ENCODE measurements at regions not wholly inside any gene's neighbourhood (a gene's known extent, or its start where the extent isn't known, plus 50 kb on each side); places are given as distances from the start of the nearest gene placed in this dataset.

DNA sequence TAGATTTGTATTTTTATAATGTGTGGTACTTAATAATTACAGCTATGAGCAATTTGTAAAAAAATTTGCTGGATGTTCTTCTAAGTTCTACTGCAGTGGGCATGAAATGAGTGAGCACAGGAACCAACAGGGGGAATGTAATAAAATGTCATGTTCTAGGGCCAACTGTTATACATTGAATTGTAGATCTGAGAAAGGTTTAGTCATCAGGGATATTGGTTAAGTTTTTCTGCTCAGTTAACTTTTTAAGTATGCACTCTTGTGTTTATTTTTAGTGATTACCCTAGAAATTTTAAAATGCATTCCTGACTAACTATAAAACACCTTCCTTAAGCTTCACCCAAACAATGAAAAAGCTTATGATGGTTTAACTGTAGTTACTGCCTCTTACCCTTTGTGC, 101.8 kb downstream of the CAND1 start:
- no peak for DNase-seq

- DNase-seq: no peak
Observed at GRCh38 chr12:67377021-67377420, 107.9 kb downstream of the CAND1 start.

- DNase-seq: no peak
Observed at GRCh38 chr12:67377541-67377940, 108.4 kb downstream of the CAND1 start.

DNA sequence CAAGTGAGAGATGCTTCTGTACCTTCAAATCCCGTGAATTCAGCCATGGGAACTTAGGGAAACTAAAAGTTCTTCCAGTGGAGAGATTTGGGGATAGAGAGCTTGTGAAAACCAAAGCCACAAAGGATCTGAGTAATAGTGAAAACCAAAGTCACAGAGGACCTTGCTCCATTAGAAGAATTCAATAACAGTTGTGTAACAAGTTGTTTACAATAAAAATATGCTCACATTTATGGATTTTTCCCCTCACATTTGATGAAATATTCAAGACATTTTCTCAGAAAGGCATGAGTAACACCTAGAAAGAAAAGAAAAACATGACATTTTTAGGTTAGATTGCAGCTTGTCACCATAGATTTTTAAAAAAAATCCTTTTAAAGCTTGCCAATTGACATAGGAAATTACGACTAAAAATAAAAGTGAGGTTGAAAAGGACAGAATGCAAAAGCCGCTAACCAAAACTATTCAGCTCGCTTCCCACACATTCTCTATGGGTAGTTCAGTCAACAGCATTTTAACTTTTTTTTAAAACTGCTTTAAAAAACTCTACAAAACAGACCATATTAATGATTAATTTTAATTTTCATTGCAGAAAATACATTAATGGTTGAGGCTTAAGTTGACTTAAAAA, 113.2 kb downstream of the CAND1 start:
- no peak for DNase-seq

DNA sequence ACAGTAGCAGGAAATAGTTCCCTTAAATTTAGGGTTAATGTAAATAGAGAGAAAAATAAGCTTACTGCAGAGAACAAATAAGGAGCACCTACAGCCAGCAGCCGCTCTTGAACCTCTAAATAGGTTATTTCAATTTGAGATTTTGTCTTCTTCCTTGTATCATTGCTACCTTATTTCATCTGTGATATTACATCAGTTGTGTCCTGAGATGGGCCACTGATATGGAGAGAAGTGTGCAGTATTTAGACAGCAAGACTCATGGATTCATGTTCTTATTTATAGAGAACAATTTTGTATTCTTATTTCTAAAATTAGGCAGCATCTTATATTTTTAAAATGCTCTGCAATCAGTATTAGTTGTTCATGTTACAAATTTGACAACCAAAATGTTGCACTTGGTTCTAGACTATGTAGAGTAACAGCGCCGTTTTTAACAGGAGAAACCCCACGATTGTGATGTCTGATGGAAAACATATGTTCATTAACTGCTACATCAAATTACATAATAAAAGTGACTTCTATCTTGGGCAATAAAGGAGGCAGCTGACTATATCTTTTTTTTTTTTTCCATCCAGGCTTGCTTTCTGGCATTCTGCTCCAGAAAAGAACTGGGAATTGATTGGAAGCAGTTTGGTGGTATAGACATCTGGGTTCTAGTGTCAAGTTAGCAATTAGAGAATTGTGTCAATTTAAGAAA, 117.9 kb downstream of the CAND1 start:
- DNase-seq: no peak

- DNase-seq: no peak
Observed at GRCh38 chr12:67388331-67389138, 119.4 kb downstream of the CAND1 start.

DNA sequence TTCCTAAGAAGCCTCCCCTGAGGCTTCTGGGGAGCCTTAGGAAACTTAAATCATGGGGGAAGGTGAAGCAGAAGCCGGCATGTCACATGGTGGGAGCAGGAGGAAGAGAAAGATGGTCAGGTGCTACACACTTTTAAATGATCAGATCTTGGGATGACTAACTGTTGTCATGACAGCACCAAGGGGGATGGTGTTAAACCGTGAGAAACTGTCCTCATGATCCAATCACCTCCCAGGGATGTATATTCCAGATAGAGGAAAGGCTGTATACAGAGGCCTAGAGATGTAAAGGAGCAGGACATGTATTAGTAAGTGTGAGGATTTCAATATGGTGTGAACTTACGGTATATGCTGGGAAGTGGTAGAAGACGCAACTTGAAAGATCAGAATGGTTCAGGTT, 121.1 kb downstream of the CAND1 start:
- no peak for DNase-seq

DNA sequence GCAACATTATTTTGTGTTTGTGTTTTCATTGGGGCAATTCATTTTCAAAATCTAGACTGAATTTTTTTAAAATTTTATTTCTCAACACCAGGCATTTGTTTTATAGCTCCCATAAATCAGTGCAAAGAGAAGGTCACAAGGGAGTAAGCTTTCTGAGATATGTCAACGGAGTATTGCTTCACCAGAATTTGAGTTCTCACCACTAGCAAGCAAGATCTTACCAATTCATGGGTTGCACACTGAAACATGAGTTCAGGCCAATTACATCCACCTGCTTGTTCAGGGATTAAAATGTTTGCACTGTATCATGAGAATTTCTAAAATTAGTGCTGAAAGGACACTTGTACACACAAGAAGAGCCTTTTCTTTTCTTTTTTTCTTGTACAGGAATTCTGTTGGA, 121.9 kb downstream of the CAND1 start:
- DNase-seq: no peak

DNA sequence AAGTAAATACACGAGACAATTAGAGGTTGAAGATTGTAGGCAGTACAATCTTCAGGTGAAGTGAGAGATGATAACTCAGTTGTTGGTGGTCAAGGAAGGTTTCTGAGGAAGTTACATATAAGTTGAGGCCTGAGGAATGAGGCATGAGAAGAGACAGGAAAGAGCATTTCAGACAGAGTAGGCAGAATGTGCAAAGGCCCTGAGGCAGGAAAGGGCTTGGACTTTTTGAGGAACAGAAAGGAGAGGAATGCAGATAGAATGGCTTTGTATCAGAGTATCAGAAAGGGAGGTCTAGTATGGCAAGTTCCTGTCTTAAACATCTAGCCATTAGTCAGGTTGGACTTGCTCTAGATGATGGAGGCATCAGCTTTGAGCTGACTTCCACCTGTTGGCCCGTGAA, 122.5 kb downstream of the CAND1 start:
- no peak for DNase-seq

- no peak for DNase-seq
Observed at GRCh38 chr12:67394550-67394949, 125.4 kb downstream of the CAND1 start.

- no peak for DNase-seq
Observed at GRCh38 chr12:67400742-67401141, 131.6 kb downstream of the CAND1 start.

DNA sequence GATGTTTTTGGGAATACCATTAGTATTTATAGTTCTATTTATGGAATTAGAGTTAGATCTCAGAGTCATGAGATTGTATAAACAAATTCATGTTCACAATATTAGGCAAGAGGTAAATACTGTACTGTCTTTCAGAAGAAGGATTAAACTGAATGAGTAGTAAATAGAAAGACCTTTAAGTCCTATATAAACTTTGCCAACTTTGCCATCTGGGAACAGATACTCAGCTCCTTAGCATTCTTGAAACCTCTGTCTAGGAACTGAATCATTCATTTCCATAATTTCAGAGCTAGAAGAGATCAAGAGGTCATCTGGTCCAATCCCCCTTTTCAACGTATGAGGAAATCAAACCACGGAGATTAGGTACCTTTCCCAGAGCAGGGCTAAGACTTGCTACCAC, 141.1 kb downstream of the CAND1 start:
- no peak for DNase-seq

- no peak for DNase-seq
Observed at GRCh38 chr12:67410667-67411067, 141.5 kb downstream of the CAND1 start.

DNA sequence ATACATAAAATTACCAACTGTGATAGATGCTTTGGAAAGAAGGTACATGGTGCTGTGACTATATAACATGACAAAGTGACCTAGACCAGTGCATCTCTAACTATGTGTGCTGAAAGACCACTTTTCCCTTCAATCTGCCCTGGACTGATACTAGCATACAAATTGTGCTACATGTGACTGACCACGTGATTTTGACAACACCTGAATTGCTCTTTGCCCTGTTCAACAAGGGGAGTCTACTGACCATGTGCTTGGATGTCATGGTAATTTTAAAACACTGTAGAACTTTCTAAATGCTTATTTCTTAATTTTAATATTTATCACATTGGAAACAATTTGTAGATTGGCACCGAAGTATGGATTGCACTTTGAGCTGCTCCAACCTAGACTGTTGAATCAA, 142.4 kb downstream of the CAND1 start:
- no peak for DNase-seq

DNA sequence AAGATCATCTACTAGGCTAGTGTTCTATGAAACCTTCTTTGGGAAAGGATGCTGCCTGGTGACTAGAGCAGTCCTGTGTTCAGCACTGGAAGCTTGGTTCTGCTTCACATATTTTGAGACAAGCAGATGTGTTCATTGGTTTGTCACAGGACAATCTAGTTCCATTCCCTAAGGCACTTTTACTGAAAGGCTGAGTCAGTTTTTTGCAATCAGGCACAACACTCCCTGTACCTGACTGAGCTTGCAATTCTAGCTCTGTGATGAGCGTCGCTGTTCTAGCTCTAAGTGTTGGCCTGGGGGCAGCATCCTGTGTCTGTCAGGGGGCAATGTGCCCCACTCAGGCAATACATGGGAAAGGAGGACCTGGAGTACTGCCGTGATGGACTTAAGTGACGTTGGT, 144.4 kb downstream of the CAND1 start:
- DNase-seq: no peak

DNA sequence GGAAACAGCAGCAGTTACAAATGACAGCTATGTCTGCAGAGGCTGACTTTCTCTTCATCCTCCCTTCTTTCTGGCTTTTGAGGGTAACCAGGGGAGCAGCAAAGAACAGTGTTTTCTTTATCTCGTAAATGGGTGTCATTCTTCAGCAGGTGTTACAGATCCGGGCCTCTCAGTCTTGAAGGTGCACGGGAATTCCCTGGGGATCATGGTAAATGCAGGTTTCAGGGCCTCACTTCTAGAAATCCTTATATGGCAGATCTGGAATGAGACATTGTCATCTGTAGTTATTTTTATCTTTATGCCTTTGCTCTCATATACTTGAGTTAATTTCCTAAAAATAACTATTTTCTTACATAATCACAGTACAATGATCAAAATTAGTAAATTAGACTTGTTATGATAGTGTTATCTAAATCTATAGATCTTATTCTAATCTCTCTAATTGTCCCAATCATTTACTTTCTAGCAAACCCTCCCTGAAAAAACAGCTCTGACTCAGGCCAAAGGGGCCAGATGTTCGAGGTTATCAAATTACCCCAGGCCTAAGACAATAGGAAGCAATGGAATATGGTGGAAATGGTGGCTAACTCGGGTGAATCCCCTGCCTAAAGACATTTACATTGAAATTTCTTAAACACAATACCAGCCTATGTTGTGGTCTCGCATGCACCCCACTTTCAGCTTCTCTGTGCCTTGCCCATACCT, 145.0 kb downstream of the CAND1 start:
- no peak for DNase-seq

DNA sequence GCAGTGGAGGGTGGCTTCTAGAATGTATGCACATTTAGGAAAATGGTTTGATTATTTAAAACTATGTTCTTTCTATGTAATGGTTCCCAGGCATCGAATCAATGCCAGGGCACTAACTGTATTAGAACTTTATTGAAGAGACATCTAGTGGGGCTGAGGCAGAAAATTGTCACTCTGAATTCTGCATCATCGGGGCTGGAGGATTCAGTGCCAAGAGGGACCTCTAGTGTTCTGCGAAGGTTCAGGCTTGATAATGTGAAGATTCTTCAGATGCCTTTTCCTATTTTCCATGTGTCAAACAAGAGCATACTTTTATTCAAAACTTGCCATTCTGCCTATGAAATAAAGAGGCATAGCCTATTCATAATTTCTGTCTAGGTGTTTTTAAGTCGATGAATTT, 146.3 kb downstream of the CAND1 start:
- peak; percentile 61 for DNase-seq

- peak; percentile 88 for DNase-seq
Observed at GRCh38 chr12:67419810-67420209, 150.7 kb downstream of the CAND1 start.

DNA sequence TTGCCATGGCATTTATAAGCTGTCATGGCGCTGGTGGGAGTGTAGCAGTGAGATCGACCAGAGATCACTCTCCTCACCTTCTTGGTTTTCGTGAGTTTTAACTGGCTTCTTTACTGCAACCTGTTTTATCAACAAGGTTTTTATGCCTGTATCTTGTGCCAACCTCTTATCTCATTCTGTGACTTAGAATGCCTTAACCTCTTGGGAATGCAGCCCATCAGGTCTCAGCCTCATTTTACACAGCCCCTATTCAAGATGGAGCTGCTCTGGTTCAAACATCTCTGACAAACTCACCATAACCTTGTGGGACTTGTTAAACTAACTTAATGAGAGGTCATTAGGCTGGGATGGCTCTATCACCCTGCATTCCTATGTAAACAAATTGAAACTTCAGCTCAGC, 151.3 kb downstream of the CAND1 start:
- no peak for DNase-seq

- DNase-seq: no peak
Observed at GRCh38 chr12:67422081-67422480, 152.9 kb downstream of the CAND1 start.

- DNase-seq: no peak
Observed at GRCh38 chr12:67424784-67425183, 155.6 kb downstream of the CAND1 start.

- no peak for DNase-seq
Observed at GRCh38 chr12:67425394-67425793, 156.2 kb downstream of the CAND1 start.

- DNase-seq: peak; percentile 68
Observed at GRCh38 chr12:67426067-67426466, 156.9 kb downstream of the CAND1 start.

GRCh38 chr12:67427336-67427735, 158.2 kb downstream of the CAND1 start:
- DNase-seq: no peak

Data from COR-L47 (cell line).